ENCODE measurements at regions not wholly inside any gene's neighbourhood (a gene's known extent, or its start where the extent isn't known, plus 50 kb on each side); places are given as distances from the start of the nearest gene placed in this dataset.

DNA sequence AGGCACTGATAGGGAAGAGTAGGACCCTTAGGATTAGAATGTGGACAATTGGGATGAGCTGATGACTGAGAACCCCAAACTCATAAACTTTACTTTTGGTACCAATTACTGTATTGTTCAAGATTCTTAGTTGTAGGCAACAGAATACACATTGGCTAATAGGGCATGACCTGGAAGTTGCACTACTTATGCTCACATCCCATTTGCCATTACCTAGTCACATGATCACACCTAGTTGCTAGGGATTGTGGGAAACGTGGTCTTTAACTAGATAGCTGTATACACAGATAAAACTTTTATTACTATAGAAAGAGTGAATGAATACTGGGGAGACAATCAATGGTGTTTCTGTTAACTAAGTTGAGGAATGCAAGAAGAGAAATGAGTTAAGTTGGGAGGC lies 113.4 kb upstream of the AKIRIN2 start:
- no peak for DNase-seq (ENCODE audit: low read depth in 4 of 4, low spot score in 3 of 4)

- no peak for DNase-seq (ENCODE audit: low read depth in 4 of 4, low spot score in 3 of 4)
Measured at GRCh38 chr6:87808005-87808757, 106.1 kb upstream of the AKIRIN2 start.

DNA sequence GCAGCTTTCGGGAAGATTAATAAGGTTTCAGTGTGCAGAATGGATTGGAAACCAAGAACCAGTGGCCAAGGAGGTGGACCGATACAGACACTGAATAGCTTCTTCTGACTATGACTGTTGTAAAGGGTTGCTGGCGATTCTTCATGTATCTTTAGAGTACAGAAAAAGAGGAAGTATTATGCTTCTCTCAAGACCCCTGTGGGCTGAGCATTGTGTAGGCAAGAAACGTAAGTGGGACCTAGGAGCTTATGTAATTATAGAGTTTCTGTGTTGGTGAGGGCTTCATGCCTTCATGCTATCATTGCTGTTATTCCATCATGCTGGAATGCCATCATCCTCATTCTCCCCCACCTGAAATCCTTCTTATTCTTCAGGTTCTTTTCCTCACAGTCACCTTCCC lies 105.4 kb upstream of the AKIRIN2 start:
- no peak for DNase-seq (ENCODE audit: low read depth in 4 of 4, low spot score in 3 of 4)

GRCh38 chr6:87806635-87807034 lies 104.6 kb upstream of the AKIRIN2 start:
- no peak for DNase-seq (ENCODE audit: low read depth in 4 of 4, low spot score in 3 of 4)

GRCh38 chr6:87806099-87806498 lies 104.1 kb upstream of the AKIRIN2 start:
- no peak for DNase-seq (ENCODE audit: low read depth in 4 of 4, low spot score in 3 of 4)

DNA sequence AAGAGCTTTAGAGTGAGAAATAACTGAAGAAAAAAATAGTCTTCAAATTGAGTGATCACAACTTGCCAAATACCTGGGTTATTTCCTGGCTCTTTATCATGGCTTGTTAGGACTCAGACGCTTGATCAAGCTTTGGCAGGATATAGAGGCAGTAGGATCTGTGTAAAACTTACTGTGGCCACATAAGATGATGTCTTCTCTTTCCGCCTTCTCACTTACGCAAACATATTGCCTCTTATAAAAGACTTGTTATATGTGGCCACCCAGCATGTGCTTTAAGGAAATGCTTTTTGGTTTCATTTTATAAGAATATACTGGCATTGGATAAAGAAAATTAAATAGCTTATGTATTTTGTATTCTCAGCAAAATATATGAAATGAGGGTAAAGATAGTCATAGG lies 101.8 kb upstream of the AKIRIN2 start:
- no peak for DNase-seq (ENCODE audit: low read depth in 4 of 4, low spot score in 3 of 4)

GRCh38 chr6:87799651-87800050 lies 97.6 kb upstream of the AKIRIN2 start:
- DNase-seq (ENCODE audit: low read depth in 4 of 4, low spot score in 3 of 4): no peak

GRCh38 chr6:87798393-87799278 lies 96.6 kb upstream of the AKIRIN2 start:
- DNase-seq (ENCODE audit: low read depth in 4 of 4, low spot score in 3 of 4): no peak

GRCh38 chr6:87794922-87795885 lies 93.2 kb upstream of the AKIRIN2 start:
- DNase-seq (ENCODE audit: low read depth in 4 of 4, low spot score in 3 of 4): no peak

GRCh38 chr6:87793315-87793714 lies 91.3 kb upstream of the AKIRIN2 start:
- DNase-seq (ENCODE audit: low read depth in 4 of 4, low spot score in 3 of 4): no peak

- no peak for DNase-seq (ENCODE audit: low read depth in 4 of 4, low spot score in 3 of 4)
Measured at GRCh38 chr6:87791982-87792381, 89.9 kb upstream of the AKIRIN2 start.

DNA sequence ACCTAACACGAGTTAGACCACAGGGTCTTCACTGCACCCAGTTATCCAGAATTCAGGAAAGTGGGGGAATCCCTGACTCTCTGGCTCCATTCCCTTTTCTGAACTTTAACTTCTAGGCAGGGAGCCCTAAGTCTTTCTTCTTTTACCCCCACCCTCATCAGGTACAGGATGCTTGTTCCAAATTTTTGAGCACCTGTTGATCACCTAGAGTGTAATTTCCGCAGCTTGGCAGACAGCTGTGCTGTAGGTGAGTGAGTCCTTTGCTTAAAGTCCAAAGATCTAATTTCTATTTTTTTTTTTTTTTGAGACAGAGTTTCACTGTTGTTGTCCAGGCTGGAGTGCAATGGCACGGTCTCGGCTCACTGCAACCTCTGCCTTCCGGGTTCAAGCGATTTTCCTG lies 89.5 kb upstream of the AKIRIN2 start:
- DNase-seq (ENCODE audit: low read depth in 4 of 4, low spot score in 3 of 4): no peak

- DNase-seq (ENCODE audit: low read depth in 4 of 4, low spot score in 3 of 4): no peak
Measured at GRCh38 chr6:87791029-87791428, 89.0 kb upstream of the AKIRIN2 start.

- DNase-seq (ENCODE audit: low read depth in 4 of 4, low spot score in 3 of 4): no peak
Measured at GRCh38 chr6:87789900-87790290, 87.9 kb upstream of the AKIRIN2 start.

- no peak for DNase-seq (ENCODE audit: low read depth in 4 of 4, low spot score in 3 of 4)
Measured at GRCh38 chr6:87789198-87789899, 87.3 kb upstream of the AKIRIN2 start.

GRCh38 chr6:87788141-87788540 lies 86.1 kb upstream of the AKIRIN2 start:
- no peak for DNase-seq (ENCODE audit: low read depth in 4 of 4, low spot score in 3 of 4)

GRCh38 chr6:87785229-87785862 lies 83.3 kb upstream of the AKIRIN2 start:
- no peak for DNase-seq (ENCODE audit: low read depth in 4 of 4, low spot score in 3 of 4)

GRCh38 chr6:87784690-87785089 lies 82.7 kb upstream of the AKIRIN2 start:
- DNase-seq (ENCODE audit: low read depth in 4 of 4, low spot score in 3 of 4): no peak

DNA sequence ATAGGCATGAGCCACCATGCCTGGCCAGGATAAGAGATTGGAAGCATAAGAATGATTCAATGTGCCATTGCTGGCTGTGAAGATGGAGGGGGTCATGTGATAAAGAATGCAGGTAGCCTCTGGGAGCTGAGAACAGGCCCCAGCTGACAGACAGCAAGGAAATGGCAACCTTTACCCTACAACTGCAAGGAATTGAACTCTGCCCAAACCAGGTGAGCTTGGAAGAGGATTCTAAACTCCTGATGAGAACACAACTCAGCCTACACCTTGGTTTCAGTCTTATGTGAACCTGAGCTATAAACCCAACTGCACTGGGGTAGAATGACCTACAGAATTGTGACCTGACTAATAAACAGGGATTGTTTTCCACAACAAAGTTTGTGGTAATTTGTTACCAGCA lies 82.0 kb upstream of the AKIRIN2 start:
- DNase-seq (ENCODE audit: low read depth in 4 of 4, low spot score in 3 of 4): no peak

- DNase-seq (ENCODE audit: low read depth in 4 of 4, low spot score in 3 of 4): no peak
Measured at GRCh38 chr6:87779542-87779941, 77.5 kb upstream of the AKIRIN2 start.

Data from right renal pelvis (tissue), 4 donors.